Thyroid gland (tissue), 4 donors: ENCODE measurements at regions not wholly inside any gene's neighbourhood (a gene's known extent, or its start where the extent isn't known, plus 50 kb on each side); places are given as distances from the start of the nearest gene placed in this dataset.

Experiments
- CTCF ChIP-seq, 6 experiments: fragments of 200-600 bp in 3 of 6; fragments of 450-650 bp in 3 of 6; sonication (generic) in 3 of 6; IDR thresholded peaks; one replicate each; pipeline ENCODE4 v1.5.1; 2016 to 2019; ENCODE audit warnings: antibody characterized with exemption in 6 of 6, mild to moderate bottlenecking in 2 of 6, inconsistent platforms in 1 of 6, moderate library complexity in 1 of 6
- POLR2A ChIP-seq, 2 donors: fragments of 450-650 bp; IDR thresholded peaks; one replicate each; pipeline ENCODE4 v1.6.1; 2017; ENCODE audit warnings: antibody characterized with exemption in 2 of 2, mild to moderate bottlenecking in 2 of 2, moderate library complexity in 1 of 2

GRCh38 chr14:51478175-51478621 lies 173.5 kb upstream of the FRMD6 start:
- no peak for TF ChIP-seq CTCF (IDR thresholded peaks at IDR 0.05)
- no peak for TF ChIP-seq POLR2A (IDR thresholded peaks at IDR 0.05)
